OCI-LY1 (cell line): ENCODE measurements at regions not wholly inside any gene's neighbourhood (a gene's known extent, or its start where the extent isn't known, plus 50 kb on each side); places are given as distances from the start of the nearest gene placed in this dataset.

Experiments used
- H2AFZ ChIP-seq: fragments of 200-600 bp; sonication (generic), shearing (Covaris generic); 2 replicates; pipeline ENCODE4 v1.6.0; 2014; ENCODE audit warnings: antibody characterized with exemption, mild to moderate bottlenecking, low read length
- H3F3A ChIP-seq: fragments of 200-600 bp; sonication (generic), shearing (Covaris generic); 2 replicates; pipeline ENCODE4 v1.6.0; 2014; ENCODE audit warnings: mild to moderate bottlenecking, antibody characterized with exemption, low read length, moderate library complexity; ENCODE audit not compliant: insufficient read depth
- H3K27ac ChIP-seq: fragments of 200-600 bp; sonication (generic); 2 replicates; pipeline ENCODE4 v1.5.1; 2014; ENCODE audit warnings: low read length, mixed run types, mild to moderate bottlenecking, low read depth; ENCODE audit not compliant: poor library complexity, severe bottlenecking
- H3K27me3 ChIP-seq: fragments of 200-600 bp; sonication (generic); 2 replicates; pipeline ENCODE4 v1.6.0; 2014; ENCODE audit warnings: antibody characterized with exemption, mild to moderate bottlenecking, low read length, moderate library complexity; ENCODE audit not compliant: insufficient read depth
- H3K36me3 ChIP-seq: fragments of 200-600 bp; sonication (generic); 2 replicates; pipeline ENCODE4 v1.6.1; 2014; ENCODE audit warnings: mild to moderate bottlenecking, antibody characterized with exemption, low read length, moderate library complexity, mixed read lengths; ENCODE audit not compliant: insufficient read depth
- H3K4me1 ChIP-seq: fragments of 200-600 bp; sonication (generic); 2 replicates; pipeline ENCODE4 v1.5.1; 2014; ENCODE audit warnings: mild to moderate bottlenecking, low read length, moderate library complexity; ENCODE audit not compliant: insufficient read depth, severe bottlenecking
- H3K4me2 ChIP-seq: fragments of 200-600 bp; sonication (generic), shearing (Covaris generic); 2 replicates; pipeline ENCODE4 v1.6.1; 2014; ENCODE audit warnings: low read length
- H3K4me3 ChIP-seq: fragments of 200-600 bp; sonication (generic); 2 replicates; pipeline ENCODE4 v1.5.1; 2014; ENCODE audit warnings: low read length, low read depth, mild to moderate bottlenecking, mixed read lengths; ENCODE audit not compliant: poor library complexity, severe bottlenecking
- H3K79me2 ChIP-seq: fragments of 200-600 bp; shearing (Covaris generic); 2 replicates; pipeline ENCODE4 v1.6.1; 2016; ENCODE audit warnings: mixed run types, low read length, mixed read lengths; ENCODE audit not compliant: insufficient read depth
- H3K9ac ChIP-seq: fragments of 200-600 bp; sonication (generic), shearing (Covaris generic); 2 replicates; pipeline ENCODE4 v1.6.1; 2014; ENCODE audit warnings: mild to moderate bottlenecking, low read length, mixed read lengths
- H3K9me2 ChIP-seq: fragments of 200-600 bp; sonication (generic), shearing (Covaris generic); 2 replicates; pipeline ENCODE4 v1.6.1; 2014; ENCODE audit warnings: low read depth, mild to moderate bottlenecking, low read length, mixed read lengths
- H3K9me3 ChIP-seq: fragments of 200-600 bp; shearing (Covaris generic); 2 replicates; pipeline ENCODE4 v1.6.1; 2014; ENCODE audit warnings: low read length, mixed read lengths
- H4K20me1 ChIP-seq: fragments of 200-600 bp; sonication (generic), shearing (Covaris generic); 2 replicates; pipeline ENCODE4 v1.6.0; 2016; ENCODE audit warnings: mild to moderate bottlenecking, low read length; ENCODE audit not compliant: insufficient read depth
- EZH2 ChIP-seq: fragments of 200-600 bp; sonication (generic), shearing (Covaris generic); IDR thresholded peaks from 2 replicates; pipeline ENCODE4 v1.8.0; 2017; ENCODE audit warnings: borderline replicate concordance, mixed run types, mild to moderate bottlenecking, antibody characterized with exemption, low read length, moderate library complexity, mixed read lengths
- TF ChIP-seq, protein P1 (sequence below): fragments of 200-600 bp; sonication (generic), shearing (Covaris generic); IDR thresholded peaks from 2 replicates; pipeline ENCODE4 v1.5.1; 2017; ENCODE audit warnings: mild to moderate bottlenecking, antibody characterized with exemption, low read length, moderate library complexity, mixed read lengths

DNA sequence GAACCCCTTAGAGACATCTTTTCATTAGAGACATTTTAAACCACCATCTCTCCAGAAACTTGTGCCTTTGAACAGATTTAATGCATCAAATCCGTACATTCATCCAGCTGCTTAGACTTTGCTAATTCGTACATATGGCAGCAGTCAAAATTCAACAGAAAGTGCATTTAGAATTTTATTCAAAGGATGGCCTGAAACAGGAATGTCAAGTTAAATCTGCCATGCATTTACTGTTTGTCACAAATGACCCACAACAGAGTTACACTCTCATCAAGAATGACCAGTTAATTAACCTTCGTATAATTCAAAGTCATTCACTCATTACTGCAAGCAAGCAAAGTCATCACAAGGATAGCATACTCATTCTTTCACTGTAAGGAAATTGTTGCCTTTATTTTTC lies 284.3 kb downstream of the SLC7A11 start:
- no peak overlapping the region for H3K4me3 ChIP-seq
- no peaks in the 10 kb centered on the region for H3K4me1 ChIP-seq
- no peaks in the 10 kb centered on the region for H3K9me3 ChIP-seq
- H3K79me2 ChIP-seq: no peaks in the 10 kb centered on the region
- no peak overlapping the region for H3K4me2 ChIP-seq
- H3K9me2 ChIP-seq: no peaks in the 10 kb centered on the region
- no peaks in the 10 kb centered on the region for H3K27me3 ChIP-seq
- no peak overlapping the region for H3K27ac ChIP-seq
- H3K36me3 ChIP-seq: no peaks in the 10 kb centered on the region
- no peaks in the 10 kb centered on the region; the same call in 1 of the 2 replicates for H3F3A ChIP-seq
- no peak overlapping the region for H2AFZ ChIP-seq
- no peaks in the 10 kb centered on the region for H4K20me1 ChIP-seq
- TF ChIP-seq, protein P1, sequence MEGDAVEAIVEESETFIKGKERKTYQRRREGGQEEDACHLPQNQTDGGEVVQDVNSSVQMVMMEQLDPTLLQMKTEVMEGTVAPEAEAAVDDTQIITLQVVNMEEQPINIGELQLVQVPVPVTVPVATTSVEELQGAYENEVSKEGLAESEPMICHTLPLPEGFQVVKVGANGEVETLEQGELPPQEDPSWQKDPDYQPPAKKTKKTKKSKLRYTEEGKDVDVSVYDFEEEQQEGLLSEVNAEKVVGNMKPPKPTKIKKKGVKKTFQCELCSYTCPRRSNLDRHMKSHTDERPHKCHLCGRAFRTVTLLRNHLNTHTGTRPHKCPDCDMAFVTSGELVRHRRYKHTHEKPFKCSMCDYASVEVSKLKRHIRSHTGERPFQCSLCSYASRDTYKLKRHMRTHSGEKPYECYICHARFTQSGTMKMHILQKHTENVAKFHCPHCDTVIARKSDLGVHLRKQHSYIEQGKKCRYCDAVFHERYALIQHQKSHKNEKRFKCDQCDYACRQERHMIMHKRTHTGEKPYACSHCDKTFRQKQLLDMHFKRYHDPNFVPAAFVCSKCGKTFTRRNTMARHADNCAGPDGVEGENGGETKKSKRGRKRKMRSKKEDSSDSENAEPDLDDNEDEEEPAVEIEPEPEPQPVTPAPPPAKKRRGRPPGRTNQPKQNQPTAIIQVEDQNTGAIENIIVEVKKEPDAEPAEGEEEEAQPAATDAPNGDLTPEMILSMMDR: no peak
- TF ChIP-seq EZH2: no peak
- no peak overlapping the region for H3K9ac ChIP-seq

DNA sequence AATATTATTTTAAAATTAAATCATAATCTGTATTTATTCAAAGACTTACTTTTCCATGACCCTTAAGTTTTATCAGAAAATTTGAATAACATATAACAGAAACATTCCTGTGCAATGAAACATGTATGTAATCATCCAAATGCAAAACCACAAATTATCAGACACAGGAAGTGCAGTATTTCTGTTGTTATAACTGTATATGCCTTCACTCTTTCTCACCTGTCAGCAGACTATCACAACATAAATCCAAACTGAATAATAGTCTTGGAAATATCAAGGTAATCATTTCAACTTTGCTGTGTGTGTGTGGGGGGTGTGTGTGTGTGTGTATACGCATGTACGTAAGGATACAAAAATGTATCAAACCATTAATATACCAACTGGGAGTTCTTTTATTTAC lies 285.9 kb downstream of the SLC7A11 start:
- Histone ChIP-seq H2AFZ (no peak overlapping the region), H3K4me1 (no peaks in the 10 kb centered on the region), H3K9ac (no peak overlapping the region), H3K27me3 (no peaks in the 10 kb centered on the region), H3K4me2 (no peak overlapping the region), H3K4me3 (no peak overlapping the region), H3F3A (no peaks in the 10 kb centered on the region; the same call in 1 of the 2 replicates), H3K36me3 (no peaks in the 10 kb centered on the region), H3K27ac (no peak overlapping the region), H3K9me2 (no peaks in the 10 kb centered on the region), H3K79me2 (no peaks in the 10 kb centered on the region), H3K9me3 (no peaks in the 10 kb centered on the region), H4K20me1 (no peaks in the 10 kb centered on the region)
- TF ChIP-seq, protein P1: no peak
- TF ChIP-seq EZH2: no peak

DNA sequence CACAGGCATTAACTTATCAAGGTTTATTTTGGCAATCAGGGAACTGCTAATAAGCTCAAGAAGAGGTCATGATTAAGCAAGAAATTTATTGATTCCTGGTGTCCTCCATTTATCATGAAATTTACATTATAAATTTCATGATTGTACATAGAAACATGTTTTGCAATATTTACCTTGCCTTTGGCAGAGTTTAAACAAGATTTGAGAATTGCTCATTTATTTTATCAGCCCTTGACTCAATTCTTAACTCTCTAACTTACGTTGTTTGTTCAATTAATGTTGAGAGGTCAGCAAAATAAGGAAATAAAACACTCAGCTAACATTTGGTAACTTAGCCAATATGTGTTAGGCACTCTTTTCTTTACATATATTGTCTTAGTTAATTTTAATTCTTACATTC lies 286.6 kb downstream of the SLC7A11 start:
- no peak overlapping the region for H3K4me3 ChIP-seq
- no peaks in the 10 kb centered on the region for H4K20me1 ChIP-seq
- H2AFZ ChIP-seq: no peak overlapping the region
- no peaks in the 10 kb centered on the region for H3K9me2 ChIP-seq
- H3K27me3 ChIP-seq: no peaks in the 10 kb centered on the region
- H3K4me1 ChIP-seq: no peaks in the 10 kb centered on the region
- H3K27ac ChIP-seq: no peak overlapping the region
- H3K9me3 ChIP-seq: no peaks in the 10 kb centered on the region
- H3K4me2 ChIP-seq: no peak overlapping the region
- H3K79me2 ChIP-seq: no peaks in the 10 kb centered on the region
- no peaks in the 10 kb centered on the region; the same call in 1 of the 2 replicates for H3F3A ChIP-seq
- no peak overlapping the region for H3K9ac ChIP-seq
- no peaks in the 10 kb centered on the region for H3K36me3 ChIP-seq
- no peak for TF ChIP-seq EZH2
- TF ChIP-seq, protein P1: no peak
